Stimulated activated CD4-positive, alpha-beta T cell treated with anti-CD3 and anti-CD28 coated beads, Interleukin-15, amount 100 ng/mL, for 24 hours (primary cell): ENCODE measurements at regions not wholly inside any gene's neighbourhood (a gene's known extent, or its start where the extent isn't known, plus 50 kb on each side); places are given as distances from the start of the nearest gene placed in this dataset.
"Not testable (repeated sequence)": the region's sequence is repeated elsewhere in the genome, so short reads cannot be mapped to it uniquely, and the experiment has no call there.

Experiments used
- DNase-seq: peaks from one replicate; pipeline ENCODE4 v3.0.0-alpha.2; 2020

GRCh38 chr5:108696951-108697715, 50.6 kb upstream of the FER start:
- no peak for DNase-seq

GRCh38 chr5:108696407-108696806, 51.3 kb upstream of the FER start:
- DNase-seq: no peak

GRCh38 chr5:108688485-108688884, 59.2 kb upstream of the FER start:
- no peak for DNase-seq

DNA sequence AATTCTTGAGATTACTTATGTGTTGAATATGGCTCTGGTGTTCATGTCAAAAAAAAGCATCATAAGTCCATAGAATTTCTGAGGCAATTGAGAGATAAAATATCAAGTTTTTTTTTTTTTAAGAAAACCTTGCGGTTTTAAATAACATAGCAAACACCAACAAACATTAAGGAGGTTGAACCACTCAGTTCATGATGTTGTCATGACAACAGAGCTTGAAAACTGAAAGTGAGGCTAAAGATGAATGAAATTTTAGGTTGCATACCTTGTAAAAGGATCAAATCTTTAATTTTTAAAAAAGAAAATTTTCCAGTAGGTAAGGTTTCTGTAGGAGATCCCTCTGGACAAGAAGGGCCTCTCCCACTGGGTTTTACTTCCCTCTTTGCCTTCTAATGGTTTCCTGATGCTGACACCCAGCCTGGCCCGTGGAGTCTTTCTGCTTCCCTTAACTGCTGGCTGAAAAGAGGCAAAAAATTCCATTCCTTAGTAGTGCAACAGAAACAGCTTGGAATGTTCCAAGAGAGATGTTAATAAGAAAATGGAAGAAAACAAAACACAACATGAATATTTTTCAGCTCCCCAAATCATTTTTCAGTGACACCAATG, 60.0 kb upstream of the FER start:
- DNase-seq: no peak

GRCh38 chr5:108686676-108687075, 61.0 kb upstream of the FER start:
- DNase-seq: no peak

GRCh38 chr5:108685448-108686216, 62.1 kb upstream of the FER start:
- not testable (repeated sequence) for DNase-seq

DNA sequence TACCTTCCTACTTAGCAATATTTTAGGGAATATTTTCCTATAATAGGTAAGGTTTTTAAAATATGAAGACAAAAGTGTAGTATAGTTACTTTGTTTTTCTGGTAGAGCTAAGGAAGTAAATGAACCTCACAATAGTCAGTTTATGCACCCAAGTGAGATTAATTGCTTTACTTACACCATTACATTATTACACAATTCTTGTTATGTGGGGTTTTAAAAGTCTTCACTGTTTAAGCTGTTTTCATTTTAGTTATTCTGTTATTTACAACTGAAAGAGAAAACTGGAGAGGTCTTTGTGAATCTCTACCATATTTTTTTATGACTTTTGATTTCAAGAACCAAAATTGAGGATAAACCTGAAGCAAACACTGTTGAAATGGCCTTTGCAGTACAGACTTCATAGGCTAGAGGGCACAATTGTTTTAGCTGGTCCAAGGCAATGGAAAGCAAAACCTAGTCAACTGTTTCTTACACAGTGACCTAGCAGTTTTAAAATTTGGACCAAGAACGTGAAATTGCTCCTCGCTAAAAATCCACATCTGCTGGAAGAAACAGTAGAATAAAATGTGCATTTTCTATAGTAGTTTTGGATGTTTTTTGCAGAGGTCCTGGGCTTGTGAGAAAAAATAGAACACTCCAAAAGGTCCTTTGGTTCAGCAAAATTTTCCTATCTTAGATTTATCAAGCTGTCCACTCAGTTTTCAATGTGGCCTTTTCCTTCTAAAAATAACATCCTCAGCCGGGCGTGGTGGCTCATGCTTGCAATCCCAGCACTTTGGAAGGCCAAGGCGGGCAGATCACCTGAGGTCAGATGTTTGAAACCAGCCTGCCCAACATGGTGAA, 66.4 kb upstream of the FER start:
- DNase-seq: no peak

- DNase-seq: no peak
Measured at GRCh38 chr5:108678091-108678490, 69.6 kb upstream of the FER start.

DNA sequence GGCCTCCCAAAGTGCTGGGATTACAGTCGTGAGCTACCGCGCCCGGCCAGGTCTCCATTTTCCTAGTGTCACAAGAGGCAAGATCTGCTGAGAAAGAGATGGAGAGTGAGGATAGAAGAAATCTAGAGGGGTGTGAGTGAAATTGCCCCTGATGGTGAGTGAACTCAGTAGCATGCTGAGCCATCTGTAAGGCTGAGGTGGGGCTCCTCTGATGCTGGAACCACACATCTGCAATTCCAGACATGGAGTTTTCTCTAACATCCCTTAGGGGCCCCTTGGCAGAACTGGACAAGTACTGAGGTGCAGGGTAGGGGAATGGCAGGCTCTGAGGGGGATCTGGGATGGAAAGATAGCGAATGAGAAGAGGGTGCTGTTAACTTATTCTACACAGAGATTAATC, 72.0 kb upstream of the FER start:
- no peak for DNase-seq

DNA sequence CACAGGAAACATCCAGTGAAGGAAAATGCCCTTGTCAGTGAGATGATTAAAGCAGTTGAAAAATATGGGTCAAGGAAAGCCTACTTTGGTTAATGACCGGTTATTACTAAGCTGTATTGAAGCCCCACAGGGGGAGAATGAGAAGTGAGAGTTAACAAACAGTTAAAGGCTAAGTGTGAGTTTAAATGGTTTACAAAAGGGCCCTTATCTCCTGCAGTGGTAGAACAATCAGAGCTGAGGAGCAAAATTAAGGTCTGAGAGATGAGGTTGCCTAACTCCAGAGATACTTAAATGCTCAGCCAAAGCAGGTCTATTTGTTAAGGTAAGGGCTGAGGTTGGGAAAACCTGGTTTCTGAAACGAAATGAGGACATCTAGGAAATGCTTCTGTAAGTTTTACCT, 75.1 kb upstream of the FER start:
- no peak for DNase-seq

DNA sequence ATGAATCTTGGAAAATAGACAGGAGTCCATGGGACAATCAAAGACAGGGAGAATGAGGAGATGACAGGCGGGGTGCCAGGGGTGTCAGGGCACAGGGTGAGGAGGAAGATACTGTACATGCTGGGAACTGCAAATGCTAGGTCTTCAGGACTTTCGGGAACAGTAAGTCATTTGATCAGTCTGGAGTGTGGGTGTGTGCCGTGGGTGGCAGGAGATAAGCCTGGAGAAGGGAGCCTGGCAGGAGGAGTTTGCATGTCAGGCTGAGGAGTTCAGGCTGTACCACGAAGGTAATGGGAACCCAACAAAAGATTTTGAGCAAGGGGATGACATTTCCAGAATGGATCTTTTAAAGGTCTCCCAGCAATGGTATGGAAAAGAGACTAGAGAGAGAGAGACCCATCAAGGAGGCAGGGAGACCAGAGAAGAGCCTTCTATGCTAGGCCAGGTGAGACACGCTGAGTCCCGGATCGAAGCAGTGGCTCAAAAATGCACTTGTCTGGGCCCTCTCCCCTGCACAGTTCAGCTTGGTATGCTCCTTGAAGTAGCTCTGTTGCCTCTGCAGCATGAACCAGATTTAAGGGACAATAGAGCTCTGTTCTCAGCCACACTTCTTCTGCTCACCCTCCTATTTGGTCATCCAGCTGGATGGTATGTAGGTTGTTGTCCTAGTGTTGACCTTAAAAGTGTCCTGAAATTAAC, 77.0 kb upstream of the FER start:
- DNase-seq: no peak

GRCh38 chr5:108669462-108669861, 78.2 kb upstream of the FER start:
- no peak for DNase-seq

GRCh38 chr5:108661590-108662219, 86.0 kb upstream of the FER start:
- no peak for DNase-seq

DNA sequence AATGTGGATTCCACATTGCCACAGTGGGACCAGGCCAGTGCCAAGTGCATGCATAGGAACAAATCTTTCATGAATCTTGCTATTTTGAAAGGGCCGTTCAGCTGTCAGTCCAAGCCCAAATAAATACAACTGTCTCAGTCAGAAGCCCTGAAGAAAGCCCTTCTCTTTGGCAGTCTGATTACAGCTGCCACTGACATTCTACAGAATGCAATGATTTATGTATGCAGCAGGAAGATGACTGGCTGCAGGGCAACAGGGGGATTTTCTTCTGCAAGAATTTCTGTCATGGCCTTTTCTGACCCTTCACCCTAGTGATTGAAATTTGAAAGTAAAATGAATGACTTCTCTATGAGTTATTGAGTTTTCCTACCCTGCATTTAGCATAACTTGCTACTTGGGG, 86.7 kb upstream of the FER start:
- no peak for DNase-seq

DNA sequence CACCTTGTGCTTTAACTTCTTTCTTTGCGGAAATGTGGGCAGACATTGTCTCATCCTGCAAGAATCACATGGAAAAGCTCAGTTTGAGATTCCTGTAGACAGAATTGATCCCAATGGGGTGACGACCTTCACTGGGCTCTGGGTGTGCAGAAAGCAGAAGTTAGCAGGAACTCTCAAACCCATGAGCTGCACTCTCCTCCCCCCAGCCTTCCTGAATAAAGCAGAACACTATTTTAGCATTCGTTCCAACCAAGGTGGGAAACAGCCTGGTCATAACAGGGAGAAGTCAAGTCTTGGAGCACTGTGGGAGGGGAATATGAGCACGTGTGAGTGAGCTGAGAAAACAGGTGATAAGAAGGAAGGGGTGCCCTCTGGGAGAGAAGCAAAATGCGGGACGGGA, 87.4 kb upstream of the FER start:
- no peak for DNase-seq

- DNase-seq: no peak
Measured at GRCh38 chr5:108659531-108659930, 88.2 kb upstream of the FER start.

GRCh38 chr5:108655750-108656450, 91.8 kb upstream of the FER start:
- DNase-seq: no peak

DNA sequence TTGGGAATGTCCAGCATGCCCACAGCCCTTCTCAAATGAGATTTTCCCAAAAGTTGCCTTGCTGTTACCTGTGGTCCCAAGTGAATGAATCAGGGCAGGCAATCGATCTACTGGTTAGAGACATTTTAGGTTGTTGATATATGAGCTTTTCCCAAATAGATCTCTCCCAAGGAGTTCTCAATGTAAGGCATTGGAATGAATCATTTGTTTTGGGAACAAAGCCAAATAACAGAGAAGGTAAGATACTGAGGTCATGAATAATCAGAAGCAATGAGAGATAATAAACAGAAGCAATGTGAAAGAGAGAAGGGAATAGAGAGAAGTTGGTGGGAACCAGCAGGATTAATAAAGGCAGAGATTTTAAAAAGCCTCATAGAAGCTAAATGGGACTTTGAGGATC, 93.6 kb upstream of the FER start:
- no peak for DNase-seq

- no peak for DNase-seq
Measured at GRCh38 chr5:108653201-108653600, 94.5 kb upstream of the FER start.

- no peak for DNase-seq
Measured at GRCh38 chr5:108650997-108651396, 96.7 kb upstream of the FER start.

GRCh38 chr5:108649646-108650045, 98.1 kb upstream of the FER start:
- no peak for DNase-seq
